Effector memory CD8-positive, alpha-beta T cell (primary cell): ENCODE measurements at regions not wholly inside any gene's neighbourhood (a gene's known extent, or its start where the extent isn't known, plus 50 kb on each side); places are given as distances from the start of the nearest gene placed in this dataset.
"Not testable (repeated sequence)": the region's sequence is repeated elsewhere in the genome, so short reads cannot be mapped to it uniquely, and the experiment has no call there.

Source experiments
- ATAC-seq: fragments of 150-1000 bp; cut with Tn5 transposase; replicated peaks from 2 replicates; pipeline ENCODE4 v1.10.0; 2021; ENCODE audit warnings: mild to moderate bottlenecking, moderate library complexity
- DNase-seq, 3 experiments: peaks; one replicate each; pipeline ENCODE4 v3.0.0; 2021
- H3K27ac Mint-ChIP-seq, 2 donors: one replicate each; pipeline ENCODE4 v1.8.0; 2022; ENCODE audit warnings: mild to moderate bottlenecking in 2 of 2, mixed read lengths in 2 of 2, moderate library complexity in 2 of 2
- H3K27me3 Mint-ChIP-seq, 2 donors: one replicate each; pipeline ENCODE4 v1.8.0; 2022; ENCODE audit warnings: mixed read lengths in 2 of 2
- H3K36me3 Mint-ChIP-seq: one replicate; pipeline ENCODE4 v1.8.0; 2022; ENCODE audit warnings: mild to moderate bottlenecking, moderate library complexity, mixed read lengths; ENCODE audit not compliant: insufficient read depth
- H3K4me1 Mint-ChIP-seq, 2 donors: one replicate each; pipeline ENCODE4 v1.8.0; 2022; ENCODE audit warnings: low read depth in 2 of 2, mixed read lengths in 2 of 2
- H3K4me3 Mint-ChIP-seq, 2 donors: one replicate each; pipeline ENCODE4 v1.8.0; 2022; ENCODE audit warnings: mild to moderate bottlenecking in 2 of 2, mixed read lengths in 2 of 2, moderate library complexity in 2 of 2
- H3K9me3 Mint-ChIP-seq, 2 donors: one replicate each; pipeline ENCODE4 v1.8.0; 2022; ENCODE audit warnings: mixed read lengths in 2 of 2

GRCh38 chr1:213693864-213694263, 293.9 kb upstream of the PROX1 start:
- Mint-ChIP-seq H3K4me3 (no peak overlapping the region), H3K27ac (no peak overlapping the region), H3K4me1 (no peaks in the 10 kb centered on the region), H3K36me3 (no peaks in the 10 kb centered on the region), H3K9me3 (peaks cover 2 to 8% of the 10 kb centered on the region in 2 donors), H3K27me3 (no peaks in the 10 kb centered on the region)
- ATAC-seq, result no peak
- no peak for DNase-seq

- DNase-seq, result no peak
- no peaks in the 10 kb centered on the region for H3K27me3 Mint-ChIP-seq
- H3K9me3 Mint-ChIP-seq, result peaks cover 7 to 8% of the 10 kb centered on the region in 2 donors
- ATAC-seq, result no peak
- H3K4me3 Mint-ChIP-seq, result no peak overlapping the region
- H3K4me1 Mint-ChIP-seq, result no peaks in the 10 kb centered on the region
- no peaks in the 10 kb centered on the region for H3K36me3 Mint-ChIP-seq
- no peak overlapping the region for H3K27ac Mint-ChIP-seq
Observed at GRCh38 chr1:213697192-213697802, 290.5 kb upstream of the PROX1 start.

GRCh38 chr1:213698092-213698702, 289.6 kb upstream of the PROX1 start:
- DNase-seq (no peak), ATAC-seq (no peak)
- Mint-ChIP-seq H3K4me1 (no peaks in the 10 kb centered on the region), H3K27me3 (no peaks in the 10 kb centered on the region), H3K36me3 (no peaks in the 10 kb centered on the region), H3K9me3 (peaks cover 8 to 9% of the 10 kb centered on the region in 2 donors), H3K27ac (no peak overlapping the region), H3K4me3 (no peak overlapping the region)

GRCh38 chr1:213702703-213703102, 285.1 kb upstream of the PROX1 start:
- H3K27me3 Mint-ChIP-seq, result no peaks in the 10 kb centered on the region
- no peaks in the 10 kb centered on the region for H3K4me1 Mint-ChIP-seq
- no peak overlapping the region for H3K4me3 Mint-ChIP-seq
- no peak overlapping the region for H3K27ac Mint-ChIP-seq
- H3K9me3 Mint-ChIP-seq, result peaks cover 6 to 14% of the 10 kb centered on the region in 2 donors
- H3K36me3 Mint-ChIP-seq, result no peaks in the 10 kb centered on the region
- ATAC-seq (no peak), DNase-seq (no peak)

- Mint-ChIP-seq H3K9me3 (peaks cover 14 to 16% of the 10 kb centered on the region in 2 donors), H3K27me3 (no peaks in the 10 kb centered on the region), H3K36me3 (no peaks in the 10 kb centered on the region), H3K4me3 (no peak overlapping the region), H3K4me1 (no peaks in the 10 kb centered on the region), H3K27ac (no peak overlapping the region)
- DNase-seq (no peak), ATAC-seq (no peak)
Observed at GRCh38 chr1:213704941-213705340, 282.8 kb upstream of the PROX1 start.

GRCh38 chr1:213711833-213712490, 275.8 kb upstream of the PROX1 start:
- not testable (repeated sequence) for H3K27ac Mint-ChIP-seq, DNase-seq, H3K36me3 Mint-ChIP-seq, H3K4me1 Mint-ChIP-seq, H3K4me3 Mint-ChIP-seq, ATAC-seq
- H3K9me3 Mint-ChIP-seq, result peaks cover 8 to 19% of the 10 kb centered on the region in 2 donors
- H3K27me3 Mint-ChIP-seq, result peaks cover 0 to 10% of the 10 kb centered on the region in 2 donors

- ATAC-seq, result no peak
- no peak overlapping the region for H3K27ac Mint-ChIP-seq
- no peaks in the 10 kb centered on the region for H3K4me1 Mint-ChIP-seq
- no peak for DNase-seq
- H3K36me3 Mint-ChIP-seq, result no peaks in the 10 kb centered on the region
- H3K9me3 Mint-ChIP-seq, result peaks cover 5 to 14% of the 10 kb centered on the region in 2 donors
- no peak overlapping the region for H3K4me3 Mint-ChIP-seq
- H3K27me3 Mint-ChIP-seq, result peaks cover 0 to 10% of the 10 kb centered on the region in 2 donors
Observed at GRCh38 chr1:213714645-213715044, 273.1 kb upstream of the PROX1 start.

GRCh38 chr1:213715182-213715581, 272.6 kb upstream of the PROX1 start:
- ATAC-seq (no peak), DNase-seq (no peak)
- Mint-ChIP-seq H3K4me1 (no peaks in the 10 kb centered on the region), H3K4me3 (no peak overlapping the region), H3K9me3 (peaks cover 3 to 9% of the 10 kb centered on the region in 2 donors), H3K36me3 (no peaks in the 10 kb centered on the region), H3K27ac (no peak overlapping the region), H3K27me3 (peaks cover 0 to 10% of the 10 kb centered on the region in 2 donors)

- DNase-seq, result no peak
- no peak overlapping the region for H3K4me3 Mint-ChIP-seq
- no peak overlapping the region for H3K27ac Mint-ChIP-seq
- no peak for ATAC-seq
- H3K4me1 Mint-ChIP-seq, result no peaks in the 10 kb centered on the region
- H3K27me3 Mint-ChIP-seq, result peaks cover 0 to 3% of the 10 kb centered on the region in 2 donors
- no peaks in the 10 kb centered on the region for H3K36me3 Mint-ChIP-seq
- peaks cover 7 to 18% of the 10 kb centered on the region in 2 donors for H3K9me3 Mint-ChIP-seq
Observed at GRCh38 chr1:213719462-213719861, 268.3 kb upstream of the PROX1 start.

- no peak overlapping the region for H3K27ac Mint-ChIP-seq
- no peaks in the 10 kb centered on the region for H3K27me3 Mint-ChIP-seq
- no peak for DNase-seq
- no peaks in the 10 kb centered on the region for H3K36me3 Mint-ChIP-seq
- no peak for ATAC-seq
- no peak overlapping the region for H3K4me3 Mint-ChIP-seq
- peaks cover 7 to 18% of the 10 kb centered on the region in 2 donors for H3K9me3 Mint-ChIP-seq
- no peaks in the 10 kb centered on the region for H3K4me1 Mint-ChIP-seq
Observed at GRCh38 chr1:213720032-213720431, 267.7 kb upstream of the PROX1 start.

- no peaks in the 10 kb centered on the region for H3K36me3 Mint-ChIP-seq
- H3K27me3 Mint-ChIP-seq, result no peaks in the 10 kb centered on the region
- no peaks in the 10 kb centered on the region for H3K4me1 Mint-ChIP-seq
- no peak for ATAC-seq
- no peak for DNase-seq
- peaks cover 9 to 18% of the 10 kb centered on the region in 2 donors for H3K9me3 Mint-ChIP-seq
- H3K27ac Mint-ChIP-seq, result no peak overlapping the region
- no peak overlapping the region for H3K4me3 Mint-ChIP-seq
Observed at GRCh38 chr1:213723187-213723586, 264.6 kb upstream of the PROX1 start.

- Mint-ChIP-seq H3K4me1 (no peaks in the 10 kb centered on the region), H3K4me3 (no peak overlapping the region), H3K27ac (no peak overlapping the region), H3K27me3 (no peaks in the 10 kb centered on the region), H3K36me3 (no peaks in the 10 kb centered on the region), H3K9me3 (peaks cover 10 to 18% of the 10 kb centered on the region in 2 donors)
- DNase-seq (no peak), ATAC-seq (no peak)
Observed at GRCh38 chr1:213724640-213725536, 262.9 kb upstream of the PROX1 start.

- Mint-ChIP-seq H3K36me3 (no peaks in the 10 kb centered on the region), H3K9me3 (peaks cover 0 to 10% of the 10 kb centered on the region in 2 donors), H3K27ac (no peak overlapping the region), H3K4me3 (no peak overlapping the region), H3K27me3 (no peaks in the 10 kb centered on the region), H3K4me1 (no peaks in the 10 kb centered on the region)
- no peak for ATAC-seq
- no peak for DNase-seq
Observed at GRCh38 chr1:213727853-213728592, 259.8 kb upstream of the PROX1 start.
